ENCODE measurements at regions not wholly inside any gene's neighbourhood (a gene's known extent, or its start where the extent isn't known, plus 50 kb on each side); places are given as distances from the start of the nearest gene placed in this dataset.
A peak's percentile ranks its signal among the peaks of the same experiment; 100 is the strongest.

- H3K27me3 ChIP-seq (ENCODE audit: low read length), result no peaks in the 10 kb centered on the region
- DNase-seq, result no peak
- H4K20me1 ChIP-seq (ENCODE audit: insufficient read depth, low read depth, low read length), result no peaks in the 10 kb centered on the region
- H3K4me2 ChIP-seq (ENCODE audit: low read depth, low read length, poor library complexity, severe bottlenecking), result no peak overlapping the region
- no peaks in the 10 kb centered on the region for H3K9me3 ChIP-seq (ENCODE audit: low read length)
- H3K4me1 ChIP-seq (ENCODE audit: low read length), result no peaks in the 10 kb centered on the region
- H3K27ac ChIP-seq (ENCODE audit: low read length), result no peak overlapping the region
- no peak overlapping the region for H3K4me3 ChIP-seq (ENCODE audit: low read length)
- H3K9me2 ChIP-seq (replicated peaks; ENCODE audit: insufficient read depth, low read length), result no peaks in the 10 kb centered on the region
- H2AFZ ChIP-seq (ENCODE audit: low read length), result no peak overlapping the region
- H3K9ac ChIP-seq (ENCODE audit: low read length), result no peak overlapping the region
- H3K79me2 ChIP-seq (ENCODE audit: low read length), result no peaks in the 10 kb centered on the region
- no peaks in the 10 kb centered on the region for H3K36me3 ChIP-seq (ENCODE audit: insufficient read depth, low read length)
These were observed 1865.3 kb upstream of the CDH9 start for GRCh38 chr5:28903643-28904042.

- Histone ChIP-seq H3K4me2 (ENCODE audit: low read depth, low read length, poor library complexity, severe bottlenecking) (no peak overlapping the region), H3K79me2 (ENCODE audit: low read length) (no peaks in the 10 kb centered on the region), H4K20me1 (ENCODE audit: insufficient read depth, low read depth, low read length) (no peaks in the 10 kb centered on the region), H2AFZ (ENCODE audit: low read length) (no peak overlapping the region), H3K36me3 (ENCODE audit: insufficient read depth, low read length) (no peaks in the 10 kb centered on the region), H3K4me3 (ENCODE audit: low read length) (no peak overlapping the region), H3K4me1 (ENCODE audit: low read length) (no peaks in the 10 kb centered on the region), H3K9me3 (ENCODE audit: low read length) (peaks cover 6% of the 10 kb centered on the region; the same call in 1 of the 2 replicates), H3K9me2 (replicated peaks; ENCODE audit: insufficient read depth, low read length) (no peaks in the 10 kb centered on the region), H3K27ac (ENCODE audit: low read length) (no peak overlapping the region), H3K9ac (ENCODE audit: low read length) (no peak overlapping the region), H3K27me3 (ENCODE audit: low read length) (no peaks in the 10 kb centered on the region)
- peak; percentile 51 for DNase-seq
These were observed 1858.6 kb upstream of the CDH9 start for GRCh38 chr5:28896949-28897348.

GRCh38 chr5:28880936-28881335, 1842.5 kb upstream of the CDH9 start:
- no peak for DNase-seq
- no peaks in the 10 kb centered on the region for H3K9me2 ChIP-seq (replicated peaks; ENCODE audit: insufficient read depth, low read length)
- no peak overlapping the region for H3K4me3 ChIP-seq (ENCODE audit: low read length)
- H3K9ac ChIP-seq (ENCODE audit: low read length), result no peak overlapping the region
- H3K4me2 ChIP-seq (ENCODE audit: low read depth, low read length, poor library complexity, severe bottlenecking), result no peak overlapping the region
- H3K27ac ChIP-seq (ENCODE audit: low read length), result no peak overlapping the region
- no peaks in the 10 kb centered on the region for H3K27me3 ChIP-seq (ENCODE audit: low read length)
- H3K4me1 ChIP-seq (ENCODE audit: low read length), result no peaks in the 10 kb centered on the region
- H3K36me3 ChIP-seq (ENCODE audit: insufficient read depth, low read length), result no peaks in the 10 kb centered on the region
- H3K9me3 ChIP-seq (ENCODE audit: low read length), result peaks cover 19% of the 10 kb centered on the region
- H3K79me2 ChIP-seq (ENCODE audit: low read length), result no peaks in the 10 kb centered on the region
- no peak overlapping the region for H2AFZ ChIP-seq (ENCODE audit: low read length)
- H4K20me1 ChIP-seq (ENCODE audit: insufficient read depth, low read depth, low read length), result no peaks in the 10 kb centered on the region

- no peaks in the 10 kb centered on the region for H3K36me3 ChIP-seq (ENCODE audit: insufficient read depth, low read length)
- peaks cover 8% of the 10 kb centered on the region for H3K9me3 ChIP-seq (ENCODE audit: low read length)
- H3K4me1 ChIP-seq (ENCODE audit: low read length), result no peaks in the 10 kb centered on the region
- no peaks in the 10 kb centered on the region for H3K79me2 ChIP-seq (ENCODE audit: low read length)
- H3K27ac ChIP-seq (ENCODE audit: low read length), result no peak overlapping the region
- H3K9ac ChIP-seq (ENCODE audit: low read length), result no peak overlapping the region
- H3K4me3 ChIP-seq (ENCODE audit: low read length), result no peak overlapping the region
- DNase-seq, result no peak
- H3K9me2 ChIP-seq (replicated peaks; ENCODE audit: insufficient read depth, low read length), result no peaks in the 10 kb centered on the region
- no peaks in the 10 kb centered on the region for H3K27me3 ChIP-seq (ENCODE audit: low read length)
- H3K4me2 ChIP-seq (ENCODE audit: low read depth, low read length, poor library complexity, severe bottlenecking), result no peak overlapping the region
- H2AFZ ChIP-seq (ENCODE audit: low read length), result no peak overlapping the region
- no peaks in the 10 kb centered on the region for H4K20me1 ChIP-seq (ENCODE audit: insufficient read depth, low read depth, low read length)
These were observed 1838.7 kb upstream of the CDH9 start for GRCh38 chr5:28877050-28877449.

GRCh38 chr5:28864006-28864405, 1825.6 kb upstream of the CDH9 start:
- no peaks in the 10 kb centered on the region for H3K9me2 ChIP-seq (replicated peaks; ENCODE audit: insufficient read depth, low read length)

DNA sequence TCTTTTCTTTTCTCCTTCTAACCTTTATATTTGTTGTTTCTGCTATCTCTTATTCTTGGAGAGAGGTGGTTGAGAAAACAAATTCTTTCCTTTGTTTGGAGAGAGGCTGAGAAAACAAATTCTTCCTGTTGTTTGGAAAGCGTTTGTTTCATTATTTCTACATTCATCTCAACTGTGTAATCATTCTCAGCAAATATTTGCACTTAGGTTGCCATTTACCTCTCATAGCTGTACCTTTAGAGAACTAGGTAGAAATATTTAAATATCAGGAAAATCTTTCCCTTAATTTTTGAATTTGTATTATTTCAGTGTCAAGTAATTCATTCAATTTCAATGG, 1824.4 kb upstream of the CDH9 start:
- no peak for DNase-seq
- Histone ChIP-seq H3K4me2 (ENCODE audit: low read depth, low read length, poor library complexity, severe bottlenecking) (no peak overlapping the region), H4K20me1 (ENCODE audit: insufficient read depth, low read depth, low read length) (no peaks in the 10 kb centered on the region), H3K79me2 (ENCODE audit: low read length) (no peaks in the 10 kb centered on the region), H3K9ac (ENCODE audit: low read length) (no peak overlapping the region), H3K9me3 (ENCODE audit: low read length) (peaks cover 14% of the 10 kb centered on the region), H3K36me3 (ENCODE audit: insufficient read depth, low read length) (no peaks in the 10 kb centered on the region), H3K4me1 (ENCODE audit: low read length) (no peaks in the 10 kb centered on the region), H3K27me3 (ENCODE audit: low read length) (no peaks in the 10 kb centered on the region), H3K9me2 (replicated peaks; ENCODE audit: insufficient read depth, low read length) (no peaks in the 10 kb centered on the region), H3K27ac (ENCODE audit: low read length) (no peak overlapping the region), H2AFZ (ENCODE audit: low read length) (no peak overlapping the region), H3K4me3 (ENCODE audit: low read length) (no peak overlapping the region)

More at GRCh38 chr5:28864006-28864405, 1825.6 kb upstream of the CDH9 start:
- H3K4me1 ChIP-seq (ENCODE audit: low read length), result no peaks in the 10 kb centered on the region
- peaks cover 14% of the 10 kb centered on the region for H3K9me3 ChIP-seq (ENCODE audit: low read length)
- no peak overlapping the region for H3K9ac ChIP-seq (ENCODE audit: low read length)
- H3K36me3 ChIP-seq (ENCODE audit: insufficient read depth, low read length), result no peaks in the 10 kb centered on the region
- no peaks in the 10 kb centered on the region for H4K20me1 ChIP-seq (ENCODE audit: insufficient read depth, low read depth, low read length)
- H3K79me2 ChIP-seq (ENCODE audit: low read length), result no peaks in the 10 kb centered on the region
- no peak overlapping the region for H3K4me2 ChIP-seq (ENCODE audit: low read depth, low read length, poor library complexity, severe bottlenecking)
- no peak overlapping the region for H2AFZ ChIP-seq (ENCODE audit: low read length)
- H3K27ac ChIP-seq (ENCODE audit: low read length), result no peak overlapping the region
- DNase-seq, result no peak
- H3K4me3 ChIP-seq (ENCODE audit: low read length), result no peak overlapping the region
- H3K27me3 ChIP-seq (ENCODE audit: low read length), result no peaks in the 10 kb centered on the region

- no peaks in the 10 kb centered on the region for H4K20me1 ChIP-seq (ENCODE audit: insufficient read depth, low read depth, low read length)
- H3K4me3 ChIP-seq (ENCODE audit: low read length), result no peak overlapping the region
- H3K27ac ChIP-seq (ENCODE audit: low read length), result no peak overlapping the region
- H3K36me3 ChIP-seq (ENCODE audit: insufficient read depth, low read length), result no peaks in the 10 kb centered on the region
- peaks cover 14% of the 10 kb centered on the region for H3K9me3 ChIP-seq (ENCODE audit: low read length)
- H3K79me2 ChIP-seq (ENCODE audit: low read length), result no peaks in the 10 kb centered on the region
- no peak for DNase-seq
- no peak overlapping the region for H3K9ac ChIP-seq (ENCODE audit: low read length)
- H3K9me2 ChIP-seq (replicated peaks; ENCODE audit: insufficient read depth, low read length), result no peaks in the 10 kb centered on the region
- no peaks in the 10 kb centered on the region for H3K4me1 ChIP-seq (ENCODE audit: low read length)
- no peak overlapping the region for H3K4me2 ChIP-seq (ENCODE audit: low read depth, low read length, poor library complexity, severe bottlenecking)
- no peaks in the 10 kb centered on the region for H3K27me3 ChIP-seq (ENCODE audit: low read length)
- H2AFZ ChIP-seq (ENCODE audit: low read length), result no peak overlapping the region
These were observed 1823.9 kb upstream of the CDH9 start for GRCh38 chr5:28862137-28862859.

- Histone ChIP-seq H3K79me2 (ENCODE audit: low read length) (no peaks in the 10 kb centered on the region), H3K36me3 (ENCODE audit: insufficient read depth, low read length) (no peaks in the 10 kb centered on the region), H4K20me1 (ENCODE audit: insufficient read depth, low read depth, low read length) (no peaks in the 10 kb centered on the region), H3K27me3 (ENCODE audit: low read length) (no peaks in the 10 kb centered on the region), H3K27ac (ENCODE audit: low read length) (no peak overlapping the region), H3K4me1 (ENCODE audit: low read length) (no peaks in the 10 kb centered on the region), H3K9ac (ENCODE audit: low read length) (no peak overlapping the region), H3K4me3 (ENCODE audit: low read length) (no peak overlapping the region), H2AFZ (ENCODE audit: low read length) (no peak overlapping the region), H3K4me2 (ENCODE audit: low read depth, low read length, poor library complexity, severe bottlenecking) (no peak overlapping the region), H3K9me2 (replicated peaks; ENCODE audit: insufficient read depth, low read length) (no peaks in the 10 kb centered on the region), H3K9me3 (ENCODE audit: low read length) (peaks cover 10% of the 10 kb centered on the region; the same call in 1 of the 2 replicates)
- DNase-seq, result no peak
These were observed 1817.2 kb upstream of the CDH9 start for GRCh38 chr5:28855626-28856025.

Data from Karpas-422 (cell line).